ENCODE measurements at regions not wholly inside any gene's neighbourhood (a gene's known extent, or its start where the extent isn't known, plus 50 kb on each side); places are given as distances from the start of the nearest gene placed in this dataset.

GRCh38 chr6:125491860-125492618, 190.3 kb upstream of the HDDC2 start:
- no peak for DNase-seq (ENCODE audit: low spot score)

- no peak for DNase-seq (ENCODE audit: low spot score)
Measured at GRCh38 chr6:125498606-125499005, 196.8 kb upstream of the HDDC2 start.

- no peak for DNase-seq (ENCODE audit: low spot score)
Measured at GRCh38 chr6:125499535-125499934, 197.8 kb upstream of the HDDC2 start.

GRCh38 chr6:125503181-125503580, 201.4 kb upstream of the HDDC2 start:
- DNase-seq (ENCODE audit: low spot score): no peak

GRCh38 chr6:125507987-125508655, 206.4 kb upstream of the HDDC2 start:
- no peak for DNase-seq (ENCODE audit: low spot score)

GRCh38 chr6:125508793-125509192, 207.0 kb upstream of the HDDC2 start:
- no peak for DNase-seq (ENCODE audit: low spot score)

- DNase-seq (ENCODE audit: low spot score): no peak
Measured at GRCh38 chr6:125509477-125509876, 207.7 kb upstream of the HDDC2 start.

GRCh38 chr6:125510405-125510804, 208.6 kb upstream of the HDDC2 start:
- DNase-seq (ENCODE audit: low spot score): no peak

GRCh38 chr6:125511809-125512396, 210.1 kb upstream of the HDDC2 start:
- no peak for DNase-seq (ENCODE audit: low spot score)

GRCh38 chr6:125512621-125513020, 210.9 kb upstream of the HDDC2 start:
- no peak for DNase-seq (ENCODE audit: low spot score)

- DNase-seq (ENCODE audit: low spot score): no peak
Measured at GRCh38 chr6:125513978-125514377, 212.2 kb upstream of the HDDC2 start.

- DNase-seq (ENCODE audit: low spot score): no peak
Measured at GRCh38 chr6:125516644-125517043, 214.9 kb upstream of the HDDC2 start.

- no peak for DNase-seq (ENCODE audit: low spot score)
Measured at GRCh38 chr6:125519367-125519766, 217.6 kb upstream of the HDDC2 start.

- DNase-seq (ENCODE audit: low spot score): no peak
Measured at GRCh38 chr6:125524356-125524755, 222.6 kb upstream of the HDDC2 start.

GRCh38 chr6:125526007-125526720, 223.3 kb upstream of the HEY2 start:
- no peak for DNase-seq (ENCODE audit: low spot score)

- peak; percentile 87 for DNase-seq (ENCODE audit: low spot score)
Measured at GRCh38 chr6:125528621-125529041, 220.8 kb upstream of the HEY2 start.

GRCh38 chr6:125529061-125529460, 220.4 kb upstream of the HEY2 start:
- no peak for DNase-seq (ENCODE audit: low spot score)

- peak; percentile 83 for DNase-seq (ENCODE audit: low spot score)
Measured at GRCh38 chr6:125533710-125534397, 215.6 kb upstream of the HEY2 start.

- peak; percentile 23 for DNase-seq (ENCODE audit: low spot score)
Measured at GRCh38 chr6:125534430-125535263, 214.8 kb upstream of the HEY2 start.

GRCh38 chr6:125537090-125537489, 212.3 kb upstream of the HEY2 start:
- no peak for DNase-seq (ENCODE audit: low spot score)

- DNase-seq (ENCODE audit: low spot score): no peak
Measured at GRCh38 chr6:125539892-125540291, 209.5 kb upstream of the HEY2 start.
